ENCODE measurements at regions not wholly inside any gene's neighbourhood (a gene's known extent, or its start where the extent isn't known, plus 50 kb on each side); places are given as distances from the start of the nearest gene placed in this dataset.

DNA sequence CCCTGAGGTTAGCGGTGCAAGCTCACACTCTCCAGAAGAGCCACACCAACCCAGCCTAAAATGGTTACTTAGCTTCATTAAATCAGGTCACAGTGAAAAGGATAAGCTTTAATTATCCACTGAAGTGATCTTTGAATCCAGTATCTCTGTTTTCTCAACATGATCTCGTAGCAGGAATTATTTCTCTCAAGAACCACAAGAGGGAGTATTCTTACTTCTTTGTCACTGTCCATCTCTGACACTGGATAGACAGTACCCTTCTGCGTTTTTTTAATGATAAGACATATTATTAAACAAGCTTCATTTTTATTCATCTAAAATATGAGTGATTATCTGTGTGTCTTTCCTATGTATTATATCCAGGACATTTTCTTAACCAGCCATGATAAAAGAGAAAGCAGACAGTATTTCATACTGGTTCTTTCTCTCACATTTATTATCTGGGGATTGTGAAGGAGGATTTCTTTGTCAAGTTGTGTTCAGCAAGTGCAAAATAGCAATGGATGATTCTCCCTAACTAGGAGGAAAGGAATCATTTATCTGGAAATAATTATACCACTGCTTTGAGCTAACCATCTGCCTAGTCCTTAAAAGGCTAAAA is 105.4 kb upstream of the CCDC54 start:
- TF ChIP-seq ZFX (IDR thresholded peaks at IDR 0.05; ENCODE audit: borderline replicate concordance), result no peak
- TF ChIP-seq, protein P1, sequence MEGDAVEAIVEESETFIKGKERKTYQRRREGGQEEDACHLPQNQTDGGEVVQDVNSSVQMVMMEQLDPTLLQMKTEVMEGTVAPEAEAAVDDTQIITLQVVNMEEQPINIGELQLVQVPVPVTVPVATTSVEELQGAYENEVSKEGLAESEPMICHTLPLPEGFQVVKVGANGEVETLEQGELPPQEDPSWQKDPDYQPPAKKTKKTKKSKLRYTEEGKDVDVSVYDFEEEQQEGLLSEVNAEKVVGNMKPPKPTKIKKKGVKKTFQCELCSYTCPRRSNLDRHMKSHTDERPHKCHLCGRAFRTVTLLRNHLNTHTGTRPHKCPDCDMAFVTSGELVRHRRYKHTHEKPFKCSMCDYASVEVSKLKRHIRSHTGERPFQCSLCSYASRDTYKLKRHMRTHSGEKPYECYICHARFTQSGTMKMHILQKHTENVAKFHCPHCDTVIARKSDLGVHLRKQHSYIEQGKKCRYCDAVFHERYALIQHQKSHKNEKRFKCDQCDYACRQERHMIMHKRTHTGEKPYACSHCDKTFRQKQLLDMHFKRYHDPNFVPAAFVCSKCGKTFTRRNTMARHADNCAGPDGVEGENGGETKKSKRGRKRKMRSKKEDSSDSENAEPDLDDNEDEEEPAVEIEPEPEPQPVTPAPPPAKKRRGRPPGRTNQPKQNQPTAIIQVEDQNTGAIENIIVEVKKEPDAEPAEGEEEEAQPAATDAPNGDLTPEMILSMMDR (IDR thresholded peaks at IDR 0.05), result peak; percentile 80

All from 22Rv1 (cell line).